Muscle of leg (tissue), 3 donors: ENCODE measurements at regions not wholly inside any gene's neighbourhood (a gene's known extent, or its start where the extent isn't known, plus 50 kb on each side); places are given as distances from the start of the nearest gene placed in this dataset.

Source experiments
- DNase-seq: peaks from one replicate; pipeline ENCODE4 v3.0.0; 2013
- H3K27ac ChIP-seq: one replicate; pipeline ENCODE4 v1.5.1; 2013; ENCODE audit warnings: mild to moderate bottlenecking, low read length, control low read depth
- H3K27me3 ChIP-seq: one replicate; pipeline ENCODE4 v1.6.1; 2013; ENCODE audit warnings: low read length; ENCODE audit not compliant: control insufficient read depth, insufficient read depth
- H3K36me3 ChIP-seq: one replicate; pipeline ENCODE4 v1.6.1; 2013; ENCODE audit warnings: low read length; ENCODE audit not compliant: control insufficient read depth, insufficient read depth
- H3K4me1 ChIP-seq: one replicate; pipeline ENCODE4 v1.6.1; 2013; ENCODE audit warnings: low read length; ENCODE audit not compliant: control insufficient read depth, insufficient read depth
- H3K4me3 ChIP-seq: one replicate; pipeline ENCODE4 v1.5.1; 2013; ENCODE audit warnings: low read length, control low read depth
- H3K9me3 ChIP-seq: replicated peaks from 2 replicates; pipeline ENCODE4 v1.6.1; 2013; ENCODE audit warnings: low read depth, low read length; ENCODE audit not compliant: control insufficient read depth
- WGBS: methylation state at CpG from one replicate; pipeline ENCODE4 v1.1.5; 2013; ENCODE audit warnings: missing lambda C conversion rate; ENCODE audit not compliant: insufficient coverage; 5-methylcytosine and 5-hydroxymethylcytosine counted together

DNA sequence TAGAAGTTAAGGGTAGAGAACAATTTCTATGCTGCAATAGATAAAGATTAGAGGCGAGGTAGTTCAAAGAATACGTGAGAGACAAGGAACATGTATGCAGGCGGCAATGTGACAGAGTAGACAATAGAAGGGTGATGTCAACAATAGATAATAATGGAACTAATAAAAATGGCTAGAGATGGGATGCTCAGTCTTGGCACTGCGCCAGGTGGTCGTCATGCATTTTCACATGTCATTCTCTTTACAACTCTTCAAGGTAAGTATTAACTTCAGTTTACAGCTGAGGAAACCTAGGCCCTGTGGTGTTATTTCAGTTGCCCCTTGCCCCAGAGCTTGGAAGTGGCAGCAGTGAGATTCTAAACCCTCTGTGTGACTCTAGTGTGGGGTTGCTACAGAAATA, 890.7 kb upstream of the CELF4 start:
- H3K4me3 ChIP-seq, result no peak overlapping the region
- no peak for DNase-seq
- no peak overlapping the region for H3K27ac ChIP-seq
- H3K27me3 ChIP-seq, result no peaks in the 10 kb centered on the region
- WGBS, result 85% methylated on average over 3 of the region's 5 CpGs
- no peaks in the 10 kb centered on the region for H3K4me1 ChIP-seq
- H3K9me3 ChIP-seq, result no peaks in the 10 kb centered on the region
- H3K36me3 ChIP-seq, result no peaks in the 10 kb centered on the region

DNA sequence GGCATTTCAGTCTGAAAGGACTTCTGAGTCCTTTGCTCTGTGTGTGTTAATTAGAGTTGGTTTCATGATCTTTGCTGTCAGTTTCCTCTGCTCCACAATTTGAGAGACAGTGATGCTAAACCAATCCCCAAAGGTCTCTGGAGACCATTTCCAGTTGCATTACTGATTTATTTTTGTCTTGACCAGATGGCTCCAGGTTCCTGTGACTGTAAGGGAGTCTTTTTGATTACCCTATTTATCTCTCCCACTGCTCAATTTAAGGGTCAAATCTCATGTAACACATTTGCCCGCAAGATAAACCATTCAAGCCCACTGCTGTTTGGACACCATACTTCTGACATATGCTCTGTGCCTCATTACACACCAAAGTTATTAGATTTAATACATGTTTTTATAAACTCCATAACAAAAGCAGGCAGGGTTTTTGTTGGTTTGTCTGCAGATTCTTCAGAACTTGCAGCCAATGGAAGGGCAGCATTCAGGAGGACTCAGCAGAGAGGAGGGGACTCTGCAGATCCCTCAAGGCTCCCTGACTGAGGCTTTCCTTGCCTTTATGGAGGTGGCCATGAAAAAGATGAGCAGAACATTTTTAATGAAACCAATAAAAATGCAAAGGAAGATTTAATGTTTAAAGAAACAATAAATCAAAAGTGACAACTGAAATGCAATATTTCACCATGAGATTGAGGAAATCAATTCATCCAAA, 889.3 kb upstream of the CELF4 start:
- no CpG with 5 or more reads among the region's 1 CpG for WGBS
- DNase-seq, result no peak
- Histone ChIP-seq H3K9me3 (no peaks in the 10 kb centered on the region), H3K27ac (no peak overlapping the region), H3K27me3 (no peaks in the 10 kb centered on the region), H3K4me3 (no peak overlapping the region), H3K4me1 (no peaks in the 10 kb centered on the region), H3K36me3 (no peaks in the 10 kb centered on the region)

DNA sequence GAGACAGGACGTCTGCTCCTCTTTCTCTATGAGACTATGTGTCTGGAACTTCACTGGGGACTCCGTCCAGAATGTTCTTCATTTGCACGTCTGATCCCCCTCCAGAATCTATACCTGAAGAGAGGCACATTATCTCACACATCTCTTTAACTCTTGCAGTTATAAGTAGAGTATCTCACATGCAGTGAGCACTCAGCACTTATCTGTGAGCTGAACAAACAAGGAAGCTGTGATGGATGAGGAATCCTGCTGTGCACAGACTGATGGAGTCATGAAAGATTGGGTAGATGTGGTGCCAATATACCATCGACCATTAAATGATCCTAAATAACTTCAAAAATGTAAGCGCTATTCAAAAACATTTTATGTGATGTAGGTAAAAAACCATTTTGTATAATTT, 888.3 kb upstream of the CELF4 start:
- no peak for DNase-seq
- no peaks in the 10 kb centered on the region for H3K9me3 ChIP-seq
- 50% methylated on average over 1 of the region's 5 CpGs for WGBS
- no peak overlapping the region for H3K27ac ChIP-seq
- no peaks in the 10 kb centered on the region for H3K27me3 ChIP-seq
- H3K4me3 ChIP-seq, result no peak overlapping the region
- no peaks in the 10 kb centered on the region for H3K36me3 ChIP-seq
- H3K4me1 ChIP-seq, result no peaks in the 10 kb centered on the region

DNA sequence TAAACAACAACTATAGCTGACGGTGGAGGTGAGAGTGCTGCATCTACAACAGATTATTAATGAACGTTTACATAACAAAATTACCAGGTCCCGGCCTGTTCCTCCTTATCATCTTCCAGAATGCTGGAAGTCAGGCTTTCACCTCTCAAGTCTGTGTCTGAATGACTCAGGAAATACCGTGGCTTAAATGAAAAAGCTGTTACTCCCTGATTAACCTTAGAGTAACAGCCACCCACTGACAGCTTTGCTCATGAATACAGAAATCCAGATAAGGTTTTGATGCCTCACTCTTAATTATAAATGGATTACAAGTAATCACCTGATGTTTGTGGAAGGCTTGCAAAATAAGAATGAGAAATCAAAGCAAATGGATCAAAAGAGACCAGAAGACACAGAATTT, 885.3 kb upstream of the CELF4 start:
- no peaks in the 10 kb centered on the region for H3K27me3 ChIP-seq
- H3K36me3 ChIP-seq, result no peaks in the 10 kb centered on the region
- H3K27ac ChIP-seq, result no peak overlapping the region
- DNase-seq, result no peak
- no peaks in the 10 kb centered on the region for H3K4me1 ChIP-seq
- no peak overlapping the region for H3K4me3 ChIP-seq
- 23% methylated on average over 3 of the region's 4 CpGs for WGBS
- no peaks in the 10 kb centered on the region for H3K9me3 ChIP-seq

DNA sequence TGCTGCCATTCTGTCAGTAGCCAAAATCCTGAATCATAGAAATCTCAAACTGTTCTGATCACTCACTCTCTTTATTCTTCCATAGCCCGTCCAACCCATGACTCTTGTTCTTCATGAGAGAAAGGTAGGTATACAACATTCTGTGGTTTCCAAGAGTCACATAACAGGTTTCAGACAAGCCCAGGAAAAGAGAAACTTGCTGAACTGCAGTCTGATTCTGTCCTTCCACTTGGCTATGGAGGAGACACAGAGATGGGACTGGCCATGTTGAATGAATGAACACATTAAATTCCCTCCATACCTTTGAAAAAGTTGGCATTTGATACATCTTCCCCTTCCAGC, 880.2 kb upstream of the CELF4 start:
- no peaks in the 10 kb centered on the region for H3K9me3 ChIP-seq
- no peaks in the 10 kb centered on the region for H3K4me1 ChIP-seq
- no peak overlapping the region for H3K27ac ChIP-seq
- H3K27me3 ChIP-seq, result no peaks in the 10 kb centered on the region
- no peak for DNase-seq
- no CpG with 5 or more reads among the region's 1 CpG for WGBS
- no peak overlapping the region for H3K4me3 ChIP-seq
- H3K36me3 ChIP-seq, result no peaks in the 10 kb centered on the region

DNA sequence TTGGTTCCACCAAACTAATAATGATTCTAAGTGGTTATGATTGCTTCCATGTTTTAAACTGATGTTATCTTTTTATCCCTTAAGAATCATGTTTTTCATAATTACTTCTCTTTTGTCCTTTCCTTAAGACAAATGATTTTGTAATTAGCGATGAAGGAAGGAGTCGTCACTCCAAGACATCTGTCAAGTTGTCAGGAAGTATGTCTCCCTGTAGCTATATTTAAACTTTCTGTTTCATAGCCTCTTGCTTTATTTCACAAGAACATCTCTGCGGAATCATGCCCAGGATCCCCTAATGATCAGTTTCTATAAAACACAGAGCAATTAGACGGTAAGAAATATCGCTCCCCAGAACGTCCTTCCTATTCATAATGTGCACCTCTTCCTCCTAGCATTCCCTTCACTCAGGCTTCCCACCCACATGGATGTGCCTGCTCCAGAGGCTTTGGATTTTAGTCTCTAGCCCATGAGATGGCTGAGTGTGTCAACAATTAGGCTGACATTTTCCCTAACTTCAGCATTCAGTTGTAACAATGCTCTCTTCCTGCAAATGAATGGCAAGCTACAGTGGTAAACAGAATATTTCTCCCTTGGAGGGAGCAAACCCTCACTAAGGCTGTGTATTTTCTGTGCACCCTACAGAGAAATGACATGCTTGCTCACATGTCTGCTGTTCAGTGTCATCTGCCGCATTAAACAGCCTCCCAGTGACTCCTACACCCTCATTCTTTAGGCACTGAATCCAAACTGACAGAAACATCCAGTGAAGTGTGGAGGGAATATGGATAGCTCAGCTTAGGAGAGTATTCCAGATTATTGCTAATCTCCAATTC, 879.6 kb upstream of the CELF4 start:
- 75% methylated on average over 4 of the region's 7 CpGs for WGBS
- H3K36me3 ChIP-seq, result no peaks in the 10 kb centered on the region
- no peaks in the 10 kb centered on the region for H3K9me3 ChIP-seq
- H3K4me3 ChIP-seq, result no peak overlapping the region
- no peak for DNase-seq
- no peaks in the 10 kb centered on the region for H3K4me1 ChIP-seq
- H3K27ac ChIP-seq, result no peak overlapping the region
- H3K27me3 ChIP-seq, result no peaks in the 10 kb centered on the region

DNA sequence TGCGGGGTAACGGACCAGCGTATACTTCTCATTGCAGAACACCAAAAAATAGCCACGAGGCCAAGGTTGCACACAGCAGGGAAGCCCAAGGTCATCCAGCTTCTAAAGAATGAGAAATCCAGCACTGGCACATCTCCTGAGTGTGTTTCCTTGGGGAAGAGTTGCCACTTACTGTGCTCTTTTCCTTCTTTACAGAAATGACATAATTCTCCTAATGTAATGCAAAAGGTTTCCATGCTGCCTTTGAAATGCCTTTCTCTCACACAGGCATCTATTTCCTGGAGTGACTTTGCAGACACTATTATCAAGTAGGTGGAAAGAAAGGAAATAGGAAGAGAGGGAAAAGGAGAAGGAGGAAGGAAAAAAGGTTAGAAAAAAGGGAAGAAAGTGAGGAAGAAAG, 862.1 kb upstream of the CELF4 start:
- no peaks in the 10 kb centered on the region for H3K4me1 ChIP-seq
- no peak for DNase-seq
- no CpG with 5 or more reads among the region's 4 CpGs for WGBS
- H3K27me3 ChIP-seq, result no peaks in the 10 kb centered on the region
- H3K9me3 ChIP-seq, result no peaks in the 10 kb centered on the region
- H3K4me3 ChIP-seq, result no peak overlapping the region
- H3K27ac ChIP-seq, result no peak overlapping the region
- no peaks in the 10 kb centered on the region for H3K36me3 ChIP-seq

DNA sequence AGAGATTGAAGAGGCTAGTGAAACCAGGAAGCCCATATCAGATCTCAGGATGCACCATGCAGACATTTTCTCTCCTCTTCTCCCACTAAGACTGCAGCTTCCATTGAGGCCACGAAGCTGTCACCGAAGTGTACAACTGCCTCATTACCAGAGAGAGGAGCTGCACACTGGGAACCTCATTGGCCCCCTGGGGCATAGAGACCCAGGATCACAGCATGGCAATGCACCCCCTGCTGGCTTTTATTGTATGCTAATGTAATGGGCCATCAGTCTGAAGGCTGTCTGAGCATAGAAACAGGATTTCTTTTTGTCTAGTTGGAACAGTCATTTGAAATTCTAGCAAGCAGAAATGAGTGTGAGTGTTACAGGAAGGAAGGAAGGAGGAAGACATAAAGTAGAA, 861.6 kb upstream of the CELF4 start:
- DNase-seq, result no peak
- H3K9me3 ChIP-seq, result no peaks in the 10 kb centered on the region
- no peaks in the 10 kb centered on the region for H3K36me3 ChIP-seq
- 100% methylated on average over 2 of the region's 2 CpGs for WGBS
- H3K4me1 ChIP-seq, result no peaks in the 10 kb centered on the region
- no peak overlapping the region for H3K4me3 ChIP-seq
- H3K27ac ChIP-seq, result no peak overlapping the region
- H3K27me3 ChIP-seq, result no peaks in the 10 kb centered on the region

DNA sequence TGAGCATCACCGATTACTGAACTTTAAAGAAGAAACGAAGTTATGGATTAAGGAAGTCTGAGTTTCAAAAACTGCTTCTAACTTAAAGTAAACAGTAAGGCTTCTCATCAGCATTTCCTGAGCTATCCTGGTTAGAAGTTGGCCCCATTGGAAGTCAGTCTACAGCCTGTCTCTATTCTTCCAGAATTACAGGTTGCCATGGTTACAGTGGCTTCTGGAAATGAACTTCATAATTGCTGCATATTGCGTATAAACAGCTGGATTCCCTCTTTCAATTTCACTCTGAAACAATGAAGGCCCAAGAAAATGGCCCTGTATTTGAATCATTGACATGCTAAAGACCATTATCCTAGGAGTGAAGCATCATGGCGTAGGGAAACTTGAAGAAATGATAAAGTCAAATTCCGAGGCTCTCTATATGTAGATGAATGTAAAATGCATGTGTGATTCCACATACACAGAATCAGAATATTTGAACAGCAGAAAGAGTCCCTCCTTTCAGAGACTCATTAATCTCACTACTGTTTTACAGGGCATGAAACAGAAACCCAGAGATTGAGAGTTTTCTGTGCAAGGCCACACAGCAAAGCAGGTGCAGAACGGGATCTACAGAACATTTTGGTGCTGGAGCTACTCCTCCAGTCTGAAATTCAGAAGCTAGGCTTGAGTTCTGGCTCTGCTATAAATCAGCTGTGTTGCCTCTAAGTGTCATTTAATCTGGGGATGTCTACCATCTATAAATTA, 856.4 kb upstream of the CELF4 start:
- Histone ChIP-seq H3K9me3 (no peaks in the 10 kb centered on the region), H3K4me1 (no peaks in the 10 kb centered on the region), H3K4me3 (no peak overlapping the region), H3K27me3 (no peaks in the 10 kb centered on the region), H3K27ac (no peak overlapping the region), H3K36me3 (no peaks in the 10 kb centered on the region)
- peak; percentile 24 for DNase-seq
- 93% methylated on average over 3 of the region's 6 CpGs for WGBS

DNA sequence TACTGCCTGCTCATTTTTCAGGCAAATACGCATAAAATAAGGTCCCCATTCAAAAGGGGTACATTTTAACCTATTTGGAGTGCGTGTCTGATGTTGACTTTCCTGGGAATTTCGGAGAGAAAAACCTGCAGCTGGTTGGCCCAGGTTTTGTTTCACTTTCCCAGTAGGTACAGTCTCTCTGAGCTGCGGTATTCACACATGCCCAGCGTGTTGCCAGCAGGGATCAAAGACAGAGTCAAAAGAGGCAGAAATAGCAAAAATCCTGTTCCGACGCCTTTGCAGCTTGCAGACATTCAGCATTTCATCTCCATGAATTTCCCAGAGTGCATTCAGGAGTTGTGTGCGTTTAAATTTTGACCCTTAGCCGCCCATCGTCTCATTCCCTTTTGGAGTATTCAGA, 855.4 kb upstream of the CELF4 start:
- Histone ChIP-seq H3K27me3 (no peaks in the 10 kb centered on the region), H3K9me3 (no peaks in the 10 kb centered on the region), H3K4me3 (no peak overlapping the region), H3K36me3 (no peaks in the 10 kb centered on the region), H3K4me1 (no peaks in the 10 kb centered on the region), H3K27ac (no peak overlapping the region)
- no peak for DNase-seq
- WGBS, result 72% methylated on average over 7 of the region's 10 CpGs
